IMR-90 (cell line): ENCODE measurements at regions not wholly inside any gene's neighbourhood (a gene's known extent, or its start where the extent isn't known, plus 50 kb on each side); places are given as distances from the start of the nearest gene placed in this dataset.

Experiments
- ATAC-seq: fragments of 200-7000 bp; cut with Tn5 transposase; 2 replicates; pipeline ENCODE4 v1.9.1; 2020; ENCODE audit warnings: low read depth, mild to moderate bottlenecking, moderate library complexity
- BruUV-seq: library from RNA; stranded (reverse); fragments of 400-500 nt; replicated peaks from 2 replicates; lab custom pipeline; 2021; lab: Mats Ljungman, UMichigan
- CTCF ChIA-PET: fragments of 300-600 bp; formaldehyde crosslinking; extraction: SDS; loops from one replicate; lab custom pipeline; 2021; ENCODE audit warnings: antibody characterized with exemption; lab: Yijun Ruan, JAX
- POLR2A ChIA-PET: fragments of 300-600 bp; sonication (Branson Sonifier 250); formaldehyde crosslinking; loops from one replicate; lab custom pipeline; 2022; ENCODE audit warnings: antibody characterized with exemption; ENCODE audit not compliant: unreplicated experiment; lab: Charles Lee
- DNase-seq: peaks from one replicate; pipeline ENCODE4 v3.0.0; 2013
- H2AFZ ChIP-seq: replicated peaks from 2 replicates; pipeline ENCODE3; 2013; ENCODE audit warnings: low read length, mild to moderate bottlenecking; ENCODE audit not compliant: poor library complexity
- H2AK5ac ChIP-seq: 2 replicates; pipeline ENCODE4 v1.6.1; 2013; ENCODE audit warnings: low read depth, low read length, inconsistent platforms
- H2AK9ac ChIP-seq: replicated peaks from 2 replicates; pipeline ENCODE3; 2013; ENCODE audit warnings: mild to moderate bottlenecking, low read depth, low read length, moderate library complexity; ENCODE audit not compliant: poor library complexity
- H2BK120ac ChIP-seq: 2 replicates; pipeline ENCODE4 v1.6.1; 2013; ENCODE audit warnings: low read depth, low read length, inconsistent platforms
- H2BK15ac ChIP-seq: 3 replicates; pipeline ENCODE4 v1.6.1; 2013; ENCODE audit warnings: low read depth, low read length, inconsistent platforms
- H2BK20ac ChIP-seq: 2 replicates; pipeline ENCODE4 v1.6.1; 2013; ENCODE audit warnings: low read depth, mild to moderate bottlenecking, inconsistent platforms, low read length, moderate library complexity
- H2BK5ac ChIP-seq: 2 replicates; pipeline ENCODE4 v1.6.1; 2013; ENCODE audit warnings: mild to moderate bottlenecking, low read depth, low read length, inconsistent platforms; ENCODE audit not compliant: poor library complexity, severe bottlenecking
- H3K14ac ChIP-seq: replicated peaks from 2 replicates; pipeline ENCODE4 v1.6.1; 2013; ENCODE audit warnings: low read depth, low read length, inconsistent platforms
- H3K18ac ChIP-seq: 2 replicates; pipeline ENCODE4 v1.6.1; 2013; ENCODE audit warnings: low read depth, low read length, control low read depth
- H3K23ac ChIP-seq: 2 replicates; pipeline ENCODE4 v1.6.1; 2013; ENCODE audit warnings: low read depth, low read length, inconsistent platforms
- H3K27ac ChIP-seq: 2 replicates; pipeline ENCODE4 v1.5.1; 2013; ENCODE audit warnings: mild to moderate bottlenecking, control low read depth, low read length; ENCODE audit not compliant: insufficient read depth
- H3K27me3 ChIP-seq: 2 replicates; pipeline ENCODE4 v1.6.1; 2013; ENCODE audit warnings: low read length; ENCODE audit not compliant: control insufficient read depth, insufficient read depth
- H3K36me3 ChIP-seq: 2 replicates; pipeline ENCODE4 v1.6.1; 2013; ENCODE audit warnings: low read length, mixed read lengths; ENCODE audit not compliant: control insufficient read depth, insufficient read depth
- H3K4ac ChIP-seq: 2 replicates; pipeline ENCODE4 v1.6.1; 2013; ENCODE audit warnings: low read depth, low read length, inconsistent platforms
- H3K4me1 ChIP-seq: 2 replicates; pipeline ENCODE4 v1.6.1; 2013; ENCODE audit warnings: low read length, mixed read lengths; ENCODE audit not compliant: control insufficient read depth, insufficient read depth
- H3K4me2 ChIP-seq: 2 replicates; pipeline ENCODE4 v1.6.1; 2013; ENCODE audit warnings: low read depth, mild to moderate bottlenecking, control low read depth, low read length, moderate library complexity
- H3K4me3 ChIP-seq: 2 replicates; pipeline ENCODE4 v1.5.1; 2013; ENCODE audit warnings: low read depth, mild to moderate bottlenecking, control low read depth, low read length, moderate library complexity; ENCODE audit not compliant: insufficient read depth
- H3K56ac ChIP-seq: 2 replicates; pipeline ENCODE4 v1.6.1; 2013; ENCODE audit warnings: low read length, inconsistent platforms; ENCODE audit not compliant: insufficient read depth; ENCODE audit errors: extremely low read depth
- H3K79me1 ChIP-seq, 2 experiments: 2 replicates each; pipeline ENCODE4 v1.6.1; 2013; ENCODE audit warnings: low read length in 2 of 2, inconsistent platforms in 1 of 2, low read depth in 1 of 2
- H3K9ac ChIP-seq: 2 replicates; pipeline ENCODE4 v1.6.1; 2013; ENCODE audit warnings: low read depth, low read length, control low read depth
- H3K9me1 ChIP-seq: 2 replicates; pipeline ENCODE4 v1.6.1; 2013; ENCODE audit warnings: low read length, inconsistent platforms; ENCODE audit not compliant: insufficient read depth
- H3K9me3 ChIP-seq: 2 replicates; pipeline ENCODE4 v1.6.1; 2013; ENCODE audit warnings: low read length; ENCODE audit not compliant: control insufficient read depth, insufficient read depth
- H4K20me1 ChIP-seq: 2 replicates; pipeline ENCODE4 v1.6.1; 2013; ENCODE audit warnings: low read length, inconsistent platforms; ENCODE audit not compliant: insufficient read depth
- H4K5ac ChIP-seq: 2 replicates; pipeline ENCODE4 v1.6.1; 2013; ENCODE audit warnings: mild to moderate bottlenecking, low read depth, low read length, control low read depth
- H4K8ac ChIP-seq, 2 experiments: 2 replicates each; pipeline ENCODE4 v1.6.1; 2013; ENCODE audit warnings: low read depth in 2 of 2, low read length in 2 of 2, control low read depth in 1 of 2, inconsistent platforms in 1 of 2
- H4K91ac ChIP-seq: 2 replicates; pipeline ENCODE4 v1.6.1; 2013; ENCODE audit warnings: low read depth, low read length, inconsistent platforms; ENCODE audit not compliant: insufficient read depth
- CEBPB ChIP-seq: IDR thresholded peaks from 2 replicates; pipeline ENCODE4 v1.6.1; 2012; ENCODE audit warnings: low read depth, low read length, improper control_type of control experiment
- FOS ChIP-seq: fragments of 150-350 bp; IDR thresholded peaks from 2 replicates; pipeline ENCODE4 v1.6.1; 2016; ENCODE audit warnings: low read depth, low read length
- RFX5 ChIP-seq: IDR thresholded peaks from 2 replicates; pipeline ENCODE4 v1.8.0; 2012; ENCODE audit warnings: low read depth, mild to moderate bottlenecking, low read length, moderate library complexity
- USF2 ChIP-seq: fragments of 150-350 bp; IDR thresholded peaks from 2 replicates; pipeline ENCODE4 v1.6.1; 2017; ENCODE audit warnings: mild to moderate bottlenecking, antibody characterized with exemption, low read length, low read depth
- WGBS, 2 experiments: methylation state at CpG; one replicate each; pipeline versions ENCODE4 v1.1.5 to v1.1.7; 2013; ENCODE audit warnings: missing lambda C conversion rate in 2 of 2; ENCODE audit not compliant: insufficient read length in 1 of 2; ENCODE audit errors: extremely low coverage in 2 of 2; 5-methylcytosine and 5-hydroxymethylcytosine counted together
- dilution Hi-C: fragments of 300-500 bp; cut with HindIII; formaldehyde crosslinking; loops from one replicate; pipeline ENCODE4 v1.14.3; 2018; ENCODE audit warnings: low sequenced_read_pairs; ENCODE audit not compliant: unreplicated experiment
- in situ Hi-C: fragments of 300-500 bp; cut with MboI; formaldehyde crosslinking; loops from 3 replicates; pipeline ENCODE4 v1.14.3; 2019; ENCODE audit warnings: low sequenced_read_pairs, inconsistent platforms, mixed read lengths
- intact Hi-C: fragments of 100-400 bp; cut with micrococcal nuclease; formaldehyde crosslinking; loops from 2 replicates; pipeline ENCODE4 v1.10.0; 2022

DNA sequence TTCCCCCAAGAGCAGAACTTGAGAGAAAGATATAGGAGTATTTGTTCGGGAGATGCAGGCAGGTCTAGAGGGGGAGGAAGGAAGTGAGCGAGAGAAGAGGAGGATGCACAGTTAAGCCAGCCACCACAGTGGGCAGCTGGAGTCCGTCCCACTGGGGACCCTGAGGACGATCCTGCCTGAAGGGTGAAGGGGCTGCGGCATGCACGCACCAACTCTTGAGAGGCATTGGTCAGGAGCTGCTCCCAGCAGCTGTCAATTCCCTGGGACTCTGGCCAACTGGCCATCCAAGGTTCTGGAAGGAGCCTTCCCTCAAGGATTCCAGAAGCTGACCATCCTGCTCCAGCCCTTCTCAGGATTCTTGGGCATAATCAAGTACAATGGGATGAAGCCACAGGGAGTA, 246.9 kb downstream of the MATN1 start:
- ATAC-seq, result no peak
- no peak overlapping the region for H3K27ac ChIP-seq
- no peak overlapping the region for H2BK120ac ChIP-seq

More for the DNA sequence above, 246.9 kb downstream of the MATN1 start:
- no peak overlapping the region for H2BK20ac ChIP-seq
- no peak overlapping the region for H3K4ac ChIP-seq
- H3K4me1 ChIP-seq, result no peaks in the 10 kb centered on the region
- H3K9me3 ChIP-seq, result peaks cover 7% of the 10 kb centered on the region; the same call in 1 of the 2 replicates
- POLR2A ChIA-PET, result no interaction called here
- DNase-seq, result no peak
- no peak overlapping the region for H3K14ac ChIP-seq
- H4K91ac ChIP-seq, result no peak overlapping the region
- dilution Hi-C loops, result no loop called here
- no peak overlapping the region for H3K9ac ChIP-seq
- BruUV-seq, result no TSS peak
- no peak overlapping the region for H2AK5ac ChIP-seq
- H3K23ac ChIP-seq, result no peak overlapping the region
- H3K27me3 ChIP-seq, result no peaks in the 10 kb centered on the region
- H2AFZ ChIP-seq, result no peak overlapping the region
- CTCF ChIA-PET, result no interaction called here
- WGBS, 2 experiments, result 19% methylated on average over 3 of the region's 6 CpGs; no CpG with 5 or more reads in 1 of the 2 experiments
- intact Hi-C loops, result no loop called here
- H3K18ac ChIP-seq, result no peak overlapping the region
- H2BK5ac ChIP-seq, result no peak overlapping the region
- no peak overlapping the region for H2BK15ac ChIP-seq
- no peaks in the 10 kb centered on the region for H3K36me3 ChIP-seq
- TF ChIP-seq USF2 (no peak), FOS (no peak), CEBPB (no peak), RFX5 (no peak)
- H3K4me2 ChIP-seq, result no peak overlapping the region
- H3K56ac ChIP-seq, result no peak overlapping the region
- no peak overlapping the region for H2AK9ac ChIP-seq
- in situ Hi-C loops, result no loop called here
- no peak overlapping the region for H3K4me3 ChIP-seq
- no peak overlapping the region for H4K8ac ChIP-seq
- no peaks in the 10 kb centered on the region for H4K20me1 ChIP-seq
- no peaks in the 10 kb centered on the region for H3K9me1 ChIP-seq
- H4K5ac ChIP-seq, result no peak overlapping the region
- H3K79me1 ChIP-seq, result no peaks in the 10 kb centered on the region
